Colonic mucosa (tissue), 4 donors: ENCODE measurements at regions not wholly inside any gene's neighbourhood (a gene's known extent, or its start where the extent isn't known, plus 50 kb on each side); places are given as distances from the start of the nearest gene placed in this dataset.

ENCODE experiments used
- DNase-seq: peaks from one replicate; pipeline ENCODE4 v3.0.0-alpha.2; 2020
- H3K27ac ChIP-seq: fragments of 200-600 bp; one replicate; pipeline ENCODE4 v1.8.0; 2021
- H3K27me3 ChIP-seq: fragments of 200-600 bp; one replicate; pipeline ENCODE4 v1.8.0; 2021
- H3K36me3 ChIP-seq: fragments of 200-600 bp; one replicate; pipeline ENCODE4 v1.8.0; 2021
- H3K4me1 ChIP-seq: fragments of 200-600 bp; one replicate; pipeline ENCODE4 v1.8.0; 2021; ENCODE audit warnings: mild to moderate bottlenecking
- H3K4me3 ChIP-seq: fragments of 200-600 bp; one replicate; pipeline ENCODE4 v1.8.0; 2021
- H3K9ac ChIP-seq, 2 donors: one replicate each; pipeline ENCODE4 v1.7.0; 2013; ENCODE audit warnings: control low read depth in 2 of 2, low read depth in 2 of 2, low read length in 2 of 2
- H3K9me3 ChIP-seq: fragments of 200-600 bp; one replicate; pipeline ENCODE4 v1.8.0; 2021
- CTCF ChIP-seq: fragments of 200-600 bp; IDR thresholded peaks from one replicate; pipeline ENCODE4 v1.8.0; 2022; ENCODE audit warnings: antibody characterized with exemption, mild to moderate bottlenecking
- intact Hi-C: fragments of 100-400 bp; cut with DNase I; formaldehyde crosslinking; loops from one replicate; pipeline ENCODE4 v1.14.1; 2022
- donor health status: healthy.
- donor health status: DM: no; HTN: no; CAD: no.
- donor health status: DM: no; HTN: no; CAD: no.

GRCh38 chr10:131683941-131684340 lies 216.9 kb upstream of the PPP2R2D start:
- Histone ChIP-seq H3K36me3 (no peaks in the 10 kb centered on the region), H3K4me1 (no peaks in the 10 kb centered on the region), H3K4me3 (no peak overlapping the region), H3K27me3 (no peaks in the 10 kb centered on the region), H3K9ac (no peak overlapping the region), H3K9me3 (no peaks in the 10 kb centered on the region), H3K27ac (no peak overlapping the region)
- TF ChIP-seq CTCF = no peak
- intact Hi-C loops = no loop called here
- DNase-seq = no peak

- DNase-seq = no peak
- intact Hi-C loops = no loop called here
- no peak overlapping the region for H3K27ac ChIP-seq
- no peaks in the 10 kb centered on the region for H3K4me1 ChIP-seq
- no peak for TF ChIP-seq CTCF
- H3K9me3 ChIP-seq = no peaks in the 10 kb centered on the region
- no peaks in the 10 kb centered on the region for H3K36me3 ChIP-seq
- H3K4me3 ChIP-seq = no peak overlapping the region
- H3K9ac ChIP-seq = no peak overlapping the region
- H3K27me3 ChIP-seq = no peaks in the 10 kb centered on the region
Observed at GRCh38 chr10:131685007-131685406, 215.8 kb upstream of the PPP2R2D start.

- no peak for DNase-seq
- TF ChIP-seq CTCF = no peak
- Histone ChIP-seq H3K9me3 (no peaks in the 10 kb centered on the region), H3K27ac (no peak overlapping the region), H3K9ac (no peak overlapping the region), H3K36me3 (no peaks in the 10 kb centered on the region), H3K27me3 (no peaks in the 10 kb centered on the region), H3K4me1 (no peaks in the 10 kb centered on the region), H3K4me3 (no peak overlapping the region)
- intact Hi-C loops = no loop called here
Observed at GRCh38 chr10:131685576-131685975, 215.2 kb upstream of the PPP2R2D start.

GRCh38 chr10:131686781-131687420 lies 213.9 kb upstream of the PPP2R2D start:
- Histone ChIP-seq H3K27ac (no peak overlapping the region), H3K9ac (no peak overlapping the region), H3K4me3 (no peak overlapping the region), H3K4me1 (no peaks in the 10 kb centered on the region), H3K9me3 (no peaks in the 10 kb centered on the region), H3K36me3 (no peaks in the 10 kb centered on the region), H3K27me3 (no peaks in the 10 kb centered on the region)
- DNase-seq = no peak
- intact Hi-C loops = no loop called here
- no peak for TF ChIP-seq CTCF

GRCh38 chr10:131688304-131688703 lies 212.5 kb upstream of the PPP2R2D start:
- Histone ChIP-seq H3K4me1 (no peaks in the 10 kb centered on the region), H3K36me3 (no peaks in the 10 kb centered on the region), H3K27ac (no peak overlapping the region), H3K9ac (no peak overlapping the region), H3K27me3 (no peaks in the 10 kb centered on the region), H3K4me3 (no peak overlapping the region), H3K9me3 (no peaks in the 10 kb centered on the region)
- DNase-seq = no peak
- intact Hi-C loops = no loop called here
- TF ChIP-seq CTCF = no peak
